IMR-90 (cell line): ENCODE measurements at regions not wholly inside any gene's neighbourhood (a gene's known extent, or its start where the extent isn't known, plus 50 kb on each side); places are given as distances from the start of the nearest gene placed in this dataset.

Experiments
- ATAC-seq: fragments of 200-7000 bp; cut with Tn5 transposase; 2 replicates; pipeline ENCODE4 v1.9.1; 2020; ENCODE audit warnings: low read depth, mild to moderate bottlenecking, moderate library complexity
- BruUV-seq: library from RNA; stranded (reverse); fragments of 400-500 nt; replicated peaks from 2 replicates; lab custom pipeline; 2021; lab: Mats Ljungman, UMichigan
- CTCF ChIA-PET: fragments of 300-600 bp; formaldehyde crosslinking; extraction: SDS; loops from one replicate; lab custom pipeline; 2021; ENCODE audit warnings: antibody characterized with exemption; lab: Yijun Ruan, JAX
- POLR2A ChIA-PET: fragments of 300-600 bp; sonication (Branson Sonifier 250); formaldehyde crosslinking; loops from one replicate; lab custom pipeline; 2022; ENCODE audit warnings: antibody characterized with exemption; ENCODE audit not compliant: unreplicated experiment; lab: Charles Lee
- DNase-seq: peaks from one replicate; pipeline ENCODE4 v3.0.0; 2013
- H2AFZ ChIP-seq: replicated peaks from 2 replicates; pipeline ENCODE3; 2013; ENCODE audit warnings: low read length, mild to moderate bottlenecking; ENCODE audit not compliant: poor library complexity
- H2AK5ac ChIP-seq: 2 replicates; pipeline ENCODE4 v1.6.1; 2013; ENCODE audit warnings: low read depth, low read length, inconsistent platforms
- H2AK9ac ChIP-seq: replicated peaks from 2 replicates; pipeline ENCODE3; 2013; ENCODE audit warnings: mild to moderate bottlenecking, low read depth, low read length, moderate library complexity; ENCODE audit not compliant: poor library complexity
- H2BK120ac ChIP-seq: 2 replicates; pipeline ENCODE4 v1.6.1; 2013; ENCODE audit warnings: low read depth, low read length, inconsistent platforms
- H2BK15ac ChIP-seq: 3 replicates; pipeline ENCODE4 v1.6.1; 2013; ENCODE audit warnings: low read depth, low read length, inconsistent platforms
- H2BK20ac ChIP-seq: 2 replicates; pipeline ENCODE4 v1.6.1; 2013; ENCODE audit warnings: low read depth, mild to moderate bottlenecking, inconsistent platforms, low read length, moderate library complexity
- H2BK5ac ChIP-seq: 2 replicates; pipeline ENCODE4 v1.6.1; 2013; ENCODE audit warnings: mild to moderate bottlenecking, low read depth, low read length, inconsistent platforms; ENCODE audit not compliant: poor library complexity, severe bottlenecking
- H3K14ac ChIP-seq: replicated peaks from 2 replicates; pipeline ENCODE4 v1.6.1; 2013; ENCODE audit warnings: low read depth, low read length, inconsistent platforms
- H3K18ac ChIP-seq: 2 replicates; pipeline ENCODE4 v1.6.1; 2013; ENCODE audit warnings: low read depth, low read length, control low read depth
- H3K23ac ChIP-seq: 2 replicates; pipeline ENCODE4 v1.6.1; 2013; ENCODE audit warnings: low read depth, low read length, inconsistent platforms
- H3K27ac ChIP-seq: 2 replicates; pipeline ENCODE4 v1.5.1; 2013; ENCODE audit warnings: mild to moderate bottlenecking, control low read depth, low read length; ENCODE audit not compliant: insufficient read depth
- H3K27me3 ChIP-seq: 2 replicates; pipeline ENCODE4 v1.6.1; 2013; ENCODE audit warnings: low read length; ENCODE audit not compliant: control insufficient read depth, insufficient read depth
- H3K36me3 ChIP-seq: 2 replicates; pipeline ENCODE4 v1.6.1; 2013; ENCODE audit warnings: low read length, mixed read lengths; ENCODE audit not compliant: control insufficient read depth, insufficient read depth
- H3K4ac ChIP-seq: 2 replicates; pipeline ENCODE4 v1.6.1; 2013; ENCODE audit warnings: low read depth, low read length, inconsistent platforms
- H3K4me1 ChIP-seq: 2 replicates; pipeline ENCODE4 v1.6.1; 2013; ENCODE audit warnings: low read length, mixed read lengths; ENCODE audit not compliant: control insufficient read depth, insufficient read depth
- H3K4me2 ChIP-seq: 2 replicates; pipeline ENCODE4 v1.6.1; 2013; ENCODE audit warnings: low read depth, mild to moderate bottlenecking, control low read depth, low read length, moderate library complexity
- H3K4me3 ChIP-seq: 2 replicates; pipeline ENCODE4 v1.5.1; 2013; ENCODE audit warnings: low read depth, mild to moderate bottlenecking, control low read depth, low read length, moderate library complexity; ENCODE audit not compliant: insufficient read depth
- H3K56ac ChIP-seq: 2 replicates; pipeline ENCODE4 v1.6.1; 2013; ENCODE audit warnings: low read length, inconsistent platforms; ENCODE audit not compliant: insufficient read depth; ENCODE audit errors: extremely low read depth
- H3K79me1 ChIP-seq, 2 experiments: 2 replicates each; pipeline ENCODE4 v1.6.1; 2013; ENCODE audit warnings: low read length in 2 of 2, inconsistent platforms in 1 of 2, low read depth in 1 of 2
- H3K9ac ChIP-seq: 2 replicates; pipeline ENCODE4 v1.6.1; 2013; ENCODE audit warnings: low read depth, low read length, control low read depth
- H3K9me1 ChIP-seq: 2 replicates; pipeline ENCODE4 v1.6.1; 2013; ENCODE audit warnings: low read length, inconsistent platforms; ENCODE audit not compliant: insufficient read depth
- H3K9me3 ChIP-seq: 2 replicates; pipeline ENCODE4 v1.6.1; 2013; ENCODE audit warnings: low read length; ENCODE audit not compliant: control insufficient read depth, insufficient read depth
- H4K20me1 ChIP-seq: 2 replicates; pipeline ENCODE4 v1.6.1; 2013; ENCODE audit warnings: low read length, inconsistent platforms; ENCODE audit not compliant: insufficient read depth
- H4K5ac ChIP-seq: 2 replicates; pipeline ENCODE4 v1.6.1; 2013; ENCODE audit warnings: mild to moderate bottlenecking, low read depth, low read length, control low read depth
- H4K8ac ChIP-seq, 2 experiments: 2 replicates each; pipeline ENCODE4 v1.6.1; 2013; ENCODE audit warnings: low read depth in 2 of 2, low read length in 2 of 2, control low read depth in 1 of 2, inconsistent platforms in 1 of 2
- H4K91ac ChIP-seq: 2 replicates; pipeline ENCODE4 v1.6.1; 2013; ENCODE audit warnings: low read depth, low read length, inconsistent platforms; ENCODE audit not compliant: insufficient read depth
- BHLHE40 ChIP-seq: fragments of 150-350 bp; IDR thresholded peaks from 2 replicates; pipeline ENCODE4 v1.6.1; 2016; ENCODE audit warnings: mild to moderate bottlenecking, low read depth, low read length
- CEBPB ChIP-seq: IDR thresholded peaks from 2 replicates; pipeline ENCODE4 v1.6.1; 2012; ENCODE audit warnings: low read depth, low read length, improper control_type of control experiment
- CHD1 ChIP-seq: IDR thresholded peaks from 2 replicates; pipeline ENCODE4 v1.6.1; 2012; ENCODE audit warnings: low read depth, low read length, improper control_type of control experiment
- ELK1 ChIP-seq: fragments of 150-350 bp; IDR thresholded peaks from 2 replicates; pipeline ENCODE4 v1.6.1; 2016; ENCODE audit warnings: low read depth, mild to moderate bottlenecking, low read length, moderate library complexity, borderline replicate concordance
- FOS ChIP-seq: fragments of 150-350 bp; IDR thresholded peaks from 2 replicates; pipeline ENCODE4 v1.6.1; 2016; ENCODE audit warnings: low read depth, low read length
- MAFK ChIP-seq: IDR thresholded peaks from 2 replicates; pipeline ENCODE4 v1.6.1; 2012; ENCODE audit warnings: low read depth, low read length, improper control_type of control experiment
- MXI1 ChIP-seq: IDR thresholded peaks from 2 replicates; pipeline ENCODE4 v1.6.1; 2012; ENCODE audit warnings: low read depth, mild to moderate bottlenecking, low read length, moderate library complexity, borderline replicate concordance
- NFE2L2 ChIP-seq: fragments of 150-350 bp; IDR thresholded peaks from 2 replicates; pipeline ENCODE4 v1.6.1; 2016; ENCODE audit warnings: low read depth, mild to moderate bottlenecking, low read length
- POLR2A ChIP-seq: IDR thresholded peaks from 2 replicates; pipeline ENCODE4 v1.6.1; 2012; ENCODE audit warnings: mild to moderate bottlenecking, low read depth, low read length
- RAD21 ChIP-seq: IDR thresholded peaks from 2 replicates; pipeline ENCODE4 v1.6.1; 2012; ENCODE audit warnings: low read length, improper control_type of control experiment
- RCOR1 ChIP-seq: IDR thresholded peaks from 2 replicates; pipeline ENCODE4 v1.6.1; 2012; ENCODE audit warnings: mild to moderate bottlenecking, low read length, improper control_type of control experiment; ENCODE audit not compliant: insufficient replicate concordance
- RFX5 ChIP-seq: IDR thresholded peaks from 2 replicates; pipeline ENCODE4 v1.8.0; 2012; ENCODE audit warnings: low read depth, mild to moderate bottlenecking, low read length, moderate library complexity
- USF2 ChIP-seq: fragments of 150-350 bp; IDR thresholded peaks from 2 replicates; pipeline ENCODE4 v1.6.1; 2017; ENCODE audit warnings: mild to moderate bottlenecking, antibody characterized with exemption, low read length, low read depth
- WGBS, 2 experiments: methylation state at CpG; one replicate each; pipeline versions ENCODE4 v1.1.5 to v1.1.7; 2013; ENCODE audit warnings: missing lambda C conversion rate in 2 of 2; ENCODE audit not compliant: insufficient read length in 1 of 2; ENCODE audit errors: extremely low coverage in 2 of 2; 5-methylcytosine and 5-hydroxymethylcytosine counted together
- dilution Hi-C: fragments of 300-500 bp; cut with HindIII; formaldehyde crosslinking; loops from one replicate; pipeline ENCODE4 v1.14.3; 2018; ENCODE audit warnings: low sequenced_read_pairs; ENCODE audit not compliant: unreplicated experiment
- in situ Hi-C: fragments of 300-500 bp; cut with MboI; formaldehyde crosslinking; loops from 3 replicates; pipeline ENCODE4 v1.14.3; 2019; ENCODE audit warnings: low sequenced_read_pairs, inconsistent platforms, mixed read lengths
- intact Hi-C: fragments of 100-400 bp; cut with micrococcal nuclease; formaldehyde crosslinking; loops from 2 replicates; pipeline ENCODE4 v1.10.0; 2022

- in situ Hi-C loops, result loop anchor here (25.0 kb wide), 1 partner anchor 716 kb away; no protein-coding TSS in a partner anchor
- 60% methylated on average over 1 of the region's 6 CpGs; no CpG with 5 or more reads in 1 of the 2 experiments for WGBS, 2 experiments
Observed at GRCh38 chr18:1296237-1296636, 391.6 kb downstream of the ADCYAP1 start.

More at GRCh38 chr18:1296237-1296636, 391.6 kb downstream of the ADCYAP1 start:
- no peak overlapping the region for H3K18ac ChIP-seq
- no TSS peak for BruUV-seq
- H2AFZ ChIP-seq, result no peak overlapping the region
- H3K56ac ChIP-seq, result no peak overlapping the region
- POLR2A ChIA-PET, result no interaction called here
- no peak overlapping the region for H4K5ac ChIP-seq
- H3K27ac ChIP-seq, result no peak overlapping the region
- ATAC-seq (no peak), DNase-seq (no peak)
- H3K79me1 ChIP-seq, result no peaks in the 10 kb centered on the region
- H3K23ac ChIP-seq, result no peak overlapping the region
- H3K4me2 ChIP-seq, result no peak overlapping the region
- no peak overlapping the region for H3K9ac ChIP-seq
- no peak overlapping the region for H2BK5ac ChIP-seq
- H3K4me1 ChIP-seq, result no peaks in the 10 kb centered on the region
- H2AK5ac ChIP-seq, result no peak overlapping the region
- no peak overlapping the region for H2BK120ac ChIP-seq
- no peaks in the 10 kb centered on the region for H4K20me1 ChIP-seq
- no peak overlapping the region for H2BK15ac ChIP-seq
- TF ChIP-seq ELK1, result no peak
- TF ChIP-seq RCOR1, result no peak
- no peak for TF ChIP-seq FOS
- TF ChIP-seq CEBPB, result no peak
- no peak for TF ChIP-seq MXI1
- TF ChIP-seq RFX5, result no peak
- TF ChIP-seq POLR2A, result no peak
- no peak for TF ChIP-seq MAFK
- TF ChIP-seq NFE2L2, result no peak
- no peak for TF ChIP-seq BHLHE40
- TF ChIP-seq USF2, result no peak
- no peak for TF ChIP-seq RAD21
- TF ChIP-seq CHD1, result no peak
- no peaks in the 10 kb centered on the region for H3K9me1 ChIP-seq
- CTCF ChIA-PET, result no interaction called here
- no peak overlapping the region for H3K4ac ChIP-seq
- no peak overlapping the region for H3K14ac ChIP-seq
- dilution Hi-C loops, result no loop called here
- intact Hi-C loops, result no loop called here
- H2AK9ac ChIP-seq, result no peak overlapping the region
- H2BK20ac ChIP-seq, result no peak overlapping the region
- H4K91ac ChIP-seq, result no peak overlapping the region
- H4K8ac ChIP-seq, result no peak overlapping the region
- H3K27me3 ChIP-seq, result no peaks in the 10 kb centered on the region
- no peak overlapping the region for H3K4me3 ChIP-seq
- H3K36me3 ChIP-seq, result no peaks in the 10 kb centered on the region
- H3K9me3 ChIP-seq, result peaks cover 15% of the 10 kb centered on the region
